Mesothelial cell of epicardium (in vitro differentiated cells): ENCODE measurements at regions not wholly inside any gene's neighbourhood (a gene's known extent, or its start where the extent isn't known, plus 50 kb on each side); places are given as distances from the start of the nearest gene placed in this dataset.
"Not testable (repeated sequence)": the region's sequence is repeated elsewhere in the genome, so short reads cannot be mapped to it uniquely, and the experiment has no call there.

ENCODE experiments used
- DNase-seq, 2 experiments: peaks; one replicate each; pipeline ENCODE4 v3.0.0; 2021; ENCODE audit warnings: low spot score in 2 of 2; ENCODE audit not compliant: unreplicated experiment in 2 of 2
- H3K27ac Mint-ChIP-seq: 2 replicates; pipeline ENCODE4 v1.8.0; 2021; ENCODE audit warnings: mixed read lengths
- H3K27me3 Mint-ChIP-seq: 2 replicates; pipeline ENCODE4 v1.8.0; 2021; ENCODE audit warnings: low read depth, mixed read lengths
- H3K36me3 Mint-ChIP-seq: 2 replicates; pipeline ENCODE4 v1.8.0; 2021; ENCODE audit warnings: mixed read lengths
- H3K4me1 Mint-ChIP-seq: 2 replicates; pipeline ENCODE4 v1.8.0; 2021; ENCODE audit warnings: mixed read lengths
- H3K4me3 Mint-ChIP-seq: 2 replicates; pipeline ENCODE4 v1.8.0; 2021; ENCODE audit warnings: mild to moderate bottlenecking, moderate library complexity, mixed read lengths
- H3K9me3 Mint-ChIP-seq: 2 replicates; pipeline ENCODE4 v1.8.0; 2021; ENCODE audit warnings: mixed read lengths

DNA sequence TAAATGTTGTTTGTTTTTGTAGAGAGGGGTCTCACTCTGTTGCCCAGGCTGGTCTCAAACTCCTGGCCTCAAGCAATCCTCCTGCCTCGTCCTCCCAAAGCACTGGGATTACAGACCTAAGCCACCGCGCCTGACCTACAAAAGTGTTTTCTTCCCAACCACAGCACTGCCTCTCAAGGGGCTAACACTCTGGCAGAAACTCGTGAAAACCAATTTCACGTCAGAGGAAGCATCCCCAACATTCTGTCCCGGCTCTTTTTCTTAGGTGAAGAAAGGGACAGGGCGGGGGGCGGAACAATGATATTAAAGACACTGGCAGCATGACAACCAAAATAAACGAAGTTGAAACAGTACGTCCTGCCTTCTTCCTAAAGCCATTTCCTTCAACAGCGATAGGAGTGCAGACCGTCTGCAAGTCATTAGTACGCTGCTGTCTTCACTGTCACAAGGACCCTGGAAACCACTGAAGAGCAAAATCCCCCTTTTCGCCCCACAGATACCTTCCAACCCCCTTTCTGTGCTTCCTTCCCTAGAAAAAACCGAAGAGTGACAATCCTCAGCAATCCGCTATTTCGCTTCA, 79.5 kb upstream of the NBPF20 start:
- H3K27me3 Mint-ChIP-seq, H3K4me3 Mint-ChIP-seq, H3K27ac Mint-ChIP-seq, DNase-seq, H3K9me3 Mint-ChIP-seq, H3K36me3 Mint-ChIP-seq, H3K4me1 Mint-ChIP-seq: not testable (repeated sequence)

DNA sequence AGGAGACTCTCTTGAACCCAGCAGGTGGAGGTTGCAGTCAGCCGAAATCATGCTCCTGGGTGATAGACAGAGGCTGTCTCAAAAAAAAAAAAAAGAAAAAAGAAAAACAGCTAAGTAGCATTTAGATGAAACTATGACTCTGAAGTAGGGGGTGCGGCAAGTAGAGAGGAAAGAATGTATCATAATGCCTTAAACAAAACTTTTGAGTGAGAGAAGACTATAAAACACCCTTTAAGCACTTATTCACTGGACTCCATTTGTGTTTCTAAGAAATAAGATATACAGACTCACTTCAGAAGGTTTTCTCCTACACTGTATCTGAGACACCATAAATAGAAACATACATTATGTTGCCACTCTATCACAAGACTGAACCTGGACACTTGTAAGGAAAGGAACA, 78.9 kb upstream of the NBPF20 start:
- not testable (repeated sequence) for H3K36me3 Mint-ChIP-seq, H3K27me3 Mint-ChIP-seq, H3K4me1 Mint-ChIP-seq, DNase-seq, H3K27ac Mint-ChIP-seq, H3K4me3 Mint-ChIP-seq, H3K9me3 Mint-ChIP-seq

- not testable (repeated sequence) for H3K9me3 Mint-ChIP-seq, DNase-seq, H3K4me1 Mint-ChIP-seq, H3K36me3 Mint-ChIP-seq, H3K4me3 Mint-ChIP-seq, H3K27ac Mint-ChIP-seq, H3K27me3 Mint-ChIP-seq
Observed at GRCh38 chr1:145500251-145500650, 74.8 kb upstream of the NBPF20 start.

GRCh38 chr1:145495077-145495871, 69.9 kb upstream of the NBPF20 start:
- H3K27ac Mint-ChIP-seq, H3K9me3 Mint-ChIP-seq, DNase-seq, H3K36me3 Mint-ChIP-seq, H3K4me1 Mint-ChIP-seq, H3K4me3 Mint-ChIP-seq, H3K27me3 Mint-ChIP-seq: not testable (repeated sequence)

- peaks cover 15% of the 10 kb centered on the region for H3K27me3 Mint-ChIP-seq
- H3K36me3 Mint-ChIP-seq: not testable (repeated sequence)
Observed at GRCh38 chr1:145488193-145488933, 63.0 kb upstream of the NBPF20 start.

DNA sequence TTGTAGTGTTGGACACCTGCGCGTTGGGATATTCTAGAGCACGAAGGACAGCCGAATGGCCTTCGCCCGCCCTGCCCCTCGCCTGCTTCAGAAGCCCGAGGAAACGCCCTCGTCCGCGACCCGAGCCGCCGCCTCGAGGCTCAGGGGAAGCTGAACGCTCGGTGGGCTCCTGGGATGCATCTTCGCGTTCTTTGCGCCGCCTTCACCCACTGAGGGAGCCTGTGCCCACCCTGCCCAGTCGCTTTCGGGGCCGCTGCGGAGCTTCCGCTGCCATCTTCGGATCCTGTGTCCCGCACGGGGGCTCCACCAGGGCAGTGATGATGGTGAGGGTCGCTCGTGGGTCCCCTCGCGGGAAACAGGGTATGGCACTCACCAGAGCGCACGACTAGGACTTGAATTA, 61.8 kb upstream of the NBPF20 start:
- H3K9me3 Mint-ChIP-seq, H3K36me3 Mint-ChIP-seq, H3K4me1 Mint-ChIP-seq, H3K4me3 Mint-ChIP-seq, DNase-seq, H3K27ac Mint-ChIP-seq: not testable (repeated sequence)
- H3K27me3 Mint-ChIP-seq: peaks cover 17% of the 10 kb centered on the region

More at GRCh38 chr1:145488193-145488933, 63.0 kb upstream of the NBPF20 start:
- not testable (repeated sequence) for H3K4me1 Mint-ChIP-seq, DNase-seq, H3K4me3 Mint-ChIP-seq, H3K27ac Mint-ChIP-seq, H3K9me3 Mint-ChIP-seq

- not testable (repeated sequence) for H3K27ac Mint-ChIP-seq, H3K4me1 Mint-ChIP-seq, H3K36me3 Mint-ChIP-seq, H3K9me3 Mint-ChIP-seq, DNase-seq, H3K4me3 Mint-ChIP-seq
- H3K27me3 Mint-ChIP-seq: peaks cover 15% of the 10 kb centered on the region
Observed at GRCh38 chr1:145484257-145484656, 58.9 kb upstream of the NBPF20 start.

GRCh38 chr1:145482214-145482860, 56.9 kb upstream of the NBPF20 start:
- not testable (repeated sequence) for H3K27ac Mint-ChIP-seq, H3K4me1 Mint-ChIP-seq, H3K36me3 Mint-ChIP-seq, H3K9me3 Mint-ChIP-seq, H3K4me3 Mint-ChIP-seq, DNase-seq
- H3K27me3 Mint-ChIP-seq: peaks cover 15% of the 10 kb centered on the region

GRCh38 chr1:145475962-145476361, 50.6 kb upstream of the NBPF20 start:
- H3K27me3 Mint-ChIP-seq: peaks cover 14% of the 10 kb centered on the region
- H3K36me3 Mint-ChIP-seq, DNase-seq, H3K4me1 Mint-ChIP-seq, H3K27ac Mint-ChIP-seq, H3K9me3 Mint-ChIP-seq: not testable (repeated sequence)
- H3K4me3 Mint-ChIP-seq: peak overlapping the region; percentile 64

GRCh38 chr1:145475369-145475915, 50.0 kb upstream of the NBPF20 start:
- H3K36me3 Mint-ChIP-seq, H3K9me3 Mint-ChIP-seq, DNase-seq, H3K4me1 Mint-ChIP-seq: not testable (repeated sequence)
- Mint-ChIP-seq H3K4me3 (peak overlapping the region; percentile 64), H3K27me3 (peaks cover 14% of the 10 kb centered on the region), H3K27ac (peak overlapping the region; percentile 43)
